ENCODE measurements at regions not wholly inside any gene's neighbourhood (a gene's known extent, or its start where the extent isn't known, plus 50 kb on each side); places are given as distances from the start of the nearest gene placed in this dataset.

DNA sequence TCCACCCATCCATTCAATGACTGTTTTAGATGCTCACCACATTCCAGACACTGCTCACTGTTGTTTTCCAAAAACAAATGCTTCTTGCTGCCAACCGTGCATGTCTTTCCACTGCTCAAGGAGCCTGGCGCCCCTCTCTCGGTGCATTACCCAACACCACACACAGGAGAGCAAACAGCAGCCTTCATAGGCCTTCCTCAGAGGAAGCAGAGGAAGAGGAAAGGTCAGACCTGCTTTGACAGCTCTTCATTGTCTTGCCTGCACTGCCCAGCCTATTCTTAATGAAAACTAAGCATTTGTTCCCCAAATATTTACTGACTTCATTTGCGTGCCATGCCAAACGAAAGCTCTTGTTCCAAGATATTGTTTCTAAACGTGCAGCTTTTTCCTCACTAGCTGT is 1129.2 kb downstream of the TBC1D22A start:
- H3K27me3 ChIP-seq: peaks cover 0 to 3% (median 0%) of the 10 kb centered on the region in 3 donors
- 49 to 59% methylated on average over 6 of the region's 6 CpGs for WGBS, 2 donors

DNA sequence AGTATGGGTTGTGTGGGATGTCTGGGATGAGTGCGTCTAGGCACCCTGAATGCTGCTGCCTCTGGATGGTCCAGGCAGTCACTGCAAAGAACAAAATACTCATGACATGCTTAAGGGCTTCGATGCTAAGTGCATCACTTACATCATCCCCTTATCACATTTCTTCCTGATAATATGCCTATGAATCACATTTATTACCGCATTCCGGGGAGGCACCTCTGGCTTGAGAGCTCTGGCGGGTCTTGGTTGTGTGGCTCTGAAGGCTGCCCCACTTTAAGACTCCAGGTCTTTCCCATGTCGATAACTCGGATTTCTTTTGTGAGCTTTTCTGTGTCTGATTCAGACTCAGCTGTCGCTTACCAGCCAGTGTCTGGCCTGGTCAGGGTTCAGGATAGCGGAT is 1126.4 kb downstream of the TBC1D22A start:
- intact Hi-C loops (cut with DNase I): no loop called here
- H3K9me3 ChIP-seq: no peaks in the 10 kb centered on the region
- no peak for DNase-seq
- no peak for TF ChIP-seq POLR2AphosphoS5 (IDR thresholded peaks at IDR 0.05)
- TF ChIP-seq, protein P1, sequence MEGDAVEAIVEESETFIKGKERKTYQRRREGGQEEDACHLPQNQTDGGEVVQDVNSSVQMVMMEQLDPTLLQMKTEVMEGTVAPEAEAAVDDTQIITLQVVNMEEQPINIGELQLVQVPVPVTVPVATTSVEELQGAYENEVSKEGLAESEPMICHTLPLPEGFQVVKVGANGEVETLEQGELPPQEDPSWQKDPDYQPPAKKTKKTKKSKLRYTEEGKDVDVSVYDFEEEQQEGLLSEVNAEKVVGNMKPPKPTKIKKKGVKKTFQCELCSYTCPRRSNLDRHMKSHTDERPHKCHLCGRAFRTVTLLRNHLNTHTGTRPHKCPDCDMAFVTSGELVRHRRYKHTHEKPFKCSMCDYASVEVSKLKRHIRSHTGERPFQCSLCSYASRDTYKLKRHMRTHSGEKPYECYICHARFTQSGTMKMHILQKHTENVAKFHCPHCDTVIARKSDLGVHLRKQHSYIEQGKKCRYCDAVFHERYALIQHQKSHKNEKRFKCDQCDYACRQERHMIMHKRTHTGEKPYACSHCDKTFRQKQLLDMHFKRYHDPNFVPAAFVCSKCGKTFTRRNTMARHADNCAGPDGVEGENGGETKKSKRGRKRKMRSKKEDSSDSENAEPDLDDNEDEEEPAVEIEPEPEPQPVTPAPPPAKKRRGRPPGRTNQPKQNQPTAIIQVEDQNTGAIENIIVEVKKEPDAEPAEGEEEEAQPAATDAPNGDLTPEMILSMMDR (IDR thresholded peaks at IDR 0.05): no peak
- TF ChIP-seq EP300 (IDR thresholded peaks at IDR 0.05): no peak
- no peak for TF ChIP-seq POLR2A (IDR thresholded peaks at IDR 0.05)
- H3K36me3 ChIP-seq: no peaks in the 10 kb centered on the region
- H3K27me3 ChIP-seq: no peaks in the 10 kb centered on the region
- WGBS, 2 donors: 86 to 93% methylated on average over 9 of the region's 9 CpGs
- no peak overlapping the region for H3K4me3 ChIP-seq
- no peak overlapping the region for H3K27ac ChIP-seq
- no peaks in the 10 kb centered on the region for H3K4me1 ChIP-seq

More for the DNA sequence above, 1129.2 kb downstream of the TBC1D22A start:
- H3K9me3 ChIP-seq: peaks cover 0 to 4% (median 1%) of the 10 kb centered on the region in 4 donors
- no peak overlapping the region for H3K27ac ChIP-seq
- no peaks in the 10 kb centered on the region for H3K4me1 ChIP-seq
- no peak for DNase-seq
- intact Hi-C loops (cut with DNase I): no loop called here
- TF ChIP-seq POLR2A (IDR thresholded peaks at IDR 0.05) (no peak), EP300 (IDR thresholded peaks at IDR 0.05) (no peak), POLR2AphosphoS5 (IDR thresholded peaks at IDR 0.05) (no peak)
- TF ChIP-seq, protein P1 (IDR thresholded peaks at IDR 0.05): no peak
- H3K36me3 ChIP-seq: no peaks in the 10 kb centered on the region
- no peak overlapping the region for H3K4me3 ChIP-seq

DNA sequence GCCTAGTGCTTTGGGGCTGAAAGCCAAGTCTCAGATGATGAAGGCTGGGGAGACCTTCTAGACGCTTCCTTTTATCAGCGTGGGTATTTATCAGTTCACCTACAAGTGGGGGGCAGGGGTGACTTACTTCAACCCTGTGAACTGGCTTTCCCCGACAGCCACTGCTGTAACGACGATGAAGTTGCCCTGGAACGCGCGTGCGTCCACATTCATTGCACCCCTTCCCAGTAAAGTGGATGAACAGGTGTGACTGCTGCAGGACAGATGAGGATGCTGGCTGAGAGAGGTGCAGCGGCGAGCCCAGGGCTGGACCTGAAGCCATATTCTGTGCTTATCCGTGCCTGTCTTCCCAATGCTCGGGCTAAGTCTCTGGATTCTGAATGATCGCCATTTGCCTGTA is 1122.3 kb downstream of the TBC1D22A start:
- intact Hi-C loops (cut with DNase I): no loop called here
- no peak overlapping the region for H3K27ac ChIP-seq
- DNase-seq: no peak
- H3K4me3 ChIP-seq: no peak overlapping the region
- WGBS, 2 donors: 93 to 95% methylated on average over 14 of the region's 14 CpGs
- H3K9me3 ChIP-seq: no peaks in the 10 kb centered on the region
- no peaks in the 10 kb centered on the region for H3K27me3 ChIP-seq
- TF ChIP-seq EP300 (IDR thresholded peaks at IDR 0.05): no peak
- TF ChIP-seq POLR2AphosphoS5 (IDR thresholded peaks at IDR 0.05): no peak
- TF ChIP-seq POLR2A (IDR thresholded peaks at IDR 0.05): no peak
- TF ChIP-seq, protein P1 (IDR thresholded peaks at IDR 0.05): no peak
- H3K4me1 ChIP-seq: no peaks in the 10 kb centered on the region
- H3K36me3 ChIP-seq: no peaks in the 10 kb centered on the region

DNA sequence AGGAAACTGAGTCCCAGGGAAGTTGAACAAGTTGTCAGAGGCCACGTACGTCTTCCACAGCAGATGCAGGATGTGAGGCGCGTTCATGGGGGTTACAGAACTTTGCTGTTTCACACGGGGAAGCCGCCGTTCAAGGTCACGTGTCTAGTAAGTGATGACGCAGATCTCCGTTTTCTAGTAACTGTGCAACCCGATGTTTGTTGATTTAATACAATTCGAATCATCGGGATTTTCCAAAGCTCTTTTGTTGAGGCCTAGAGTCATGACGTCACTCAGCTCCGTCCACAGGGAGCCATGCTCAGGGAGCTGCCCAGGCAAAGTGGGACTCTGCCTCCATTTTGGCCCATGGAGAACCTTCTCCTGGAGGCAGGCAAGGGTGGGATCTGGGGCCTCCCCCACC is 1121.8 kb downstream of the TBC1D22A start:
- TF ChIP-seq POLR2A (IDR thresholded peaks at IDR 0.05): no peak
- TF ChIP-seq, protein P1 (IDR thresholded peaks at IDR 0.05): no peak
- no peak for TF ChIP-seq EP300 (IDR thresholded peaks at IDR 0.05)
- no peak for TF ChIP-seq POLR2AphosphoS5 (IDR thresholded peaks at IDR 0.05)
- no peaks in the 10 kb centered on the region for H3K27me3 ChIP-seq
- H3K4me1 ChIP-seq: no peaks in the 10 kb centered on the region
- no peaks in the 10 kb centered on the region for H3K36me3 ChIP-seq
- no peak for DNase-seq
- 86 to 87% methylated on average over 15 of the region's 15 CpGs for WGBS, 2 donors
- H3K9me3 ChIP-seq: no peaks in the 10 kb centered on the region
- intact Hi-C loops (cut with DNase I): no loop called here
- H3K4me3 ChIP-seq: no peak overlapping the region
- H3K27ac ChIP-seq: no peak overlapping the region

DNA sequence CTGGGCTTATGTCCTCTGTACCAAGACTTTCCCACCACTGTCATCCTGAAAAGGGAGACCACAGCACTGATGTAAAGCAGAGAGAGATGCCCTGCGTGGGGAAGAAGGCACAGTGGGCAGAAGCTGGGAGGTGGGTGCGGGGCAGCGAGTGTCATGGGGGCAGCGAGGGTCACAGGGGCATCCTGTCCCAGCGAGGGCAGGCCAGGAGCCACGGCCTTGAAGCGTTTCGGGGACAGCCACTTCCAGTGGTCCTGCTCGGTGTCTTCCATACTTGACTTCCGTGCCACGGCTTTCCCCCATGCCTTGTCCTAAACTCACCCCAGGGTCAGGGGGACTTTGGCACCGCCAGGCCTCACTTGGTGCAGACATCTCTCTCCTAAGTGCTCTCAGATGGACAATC is 1121.3 kb downstream of the TBC1D22A start:
- intact Hi-C loops (cut with DNase I): no loop called here
- Histone ChIP-seq H3K9me3 (no peaks in the 10 kb centered on the region), H3K27me3 (no peaks in the 10 kb centered on the region), H3K36me3 (no peaks in the 10 kb centered on the region), H3K27ac (no peak overlapping the region), H3K4me1 (no peaks in the 10 kb centered on the region), H3K4me3 (no peak overlapping the region)
- TF ChIP-seq, protein P1 (IDR thresholded peaks at IDR 0.05): no peak
- no peak for TF ChIP-seq POLR2AphosphoS5 (IDR thresholded peaks at IDR 0.05)
- no peak for TF ChIP-seq POLR2A (IDR thresholded peaks at IDR 0.05)
- no peak for TF ChIP-seq EP300 (IDR thresholded peaks at IDR 0.05)
- WGBS, 2 donors: 91 to 93% methylated on average over 12 of the region's 12 CpGs
- no peak for DNase-seq
